ENCODE measurements at regions not wholly inside any gene's neighbourhood (a gene's known extent, or its start where the extent isn't known, plus 50 kb on each side); places are given as distances from the start of the nearest gene placed in this dataset.

DNA sequence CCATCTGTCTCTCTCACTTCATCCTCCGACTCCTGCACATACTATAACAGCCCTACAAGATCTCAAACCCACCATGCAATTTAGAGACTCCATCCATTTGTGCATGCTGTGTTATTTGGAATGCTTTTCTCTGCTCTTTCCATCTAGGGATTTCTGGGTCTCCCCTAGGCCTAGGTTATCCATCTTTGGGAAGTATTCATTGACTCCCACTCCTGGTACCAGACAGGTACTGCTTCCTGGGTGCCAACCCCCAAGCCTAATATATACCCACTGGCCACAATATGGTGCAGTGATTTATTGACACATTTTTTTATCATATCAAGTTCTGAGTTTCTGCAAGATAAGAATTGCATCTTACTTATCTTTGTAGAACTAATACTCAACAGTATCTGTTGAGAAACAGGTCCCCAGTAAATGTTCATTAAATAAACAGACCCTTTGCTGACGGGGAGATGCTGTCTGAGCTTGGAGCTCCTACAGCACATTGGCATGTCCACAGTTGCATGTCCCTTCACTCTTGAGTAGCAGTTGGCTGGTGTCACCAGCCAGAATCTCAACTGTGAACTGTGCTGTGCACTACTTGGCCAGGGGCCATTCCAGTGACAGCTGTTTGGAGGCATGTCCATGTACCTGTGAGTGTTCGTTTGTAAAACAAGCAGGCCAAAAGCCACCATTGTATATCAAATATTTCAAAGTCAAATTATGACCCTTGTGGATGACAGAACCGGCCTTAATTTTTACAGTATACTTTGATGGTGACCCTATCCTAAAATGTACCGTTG lies 223.3 kb upstream of the NFE2L3 start:
- DNase-seq (ENCODE audit: extremely low spot score) = no peak
- ChIA-PET CTCF (no interaction called here), POLR2A (no interaction called here)
- TF ChIP-seq, protein P1, sequence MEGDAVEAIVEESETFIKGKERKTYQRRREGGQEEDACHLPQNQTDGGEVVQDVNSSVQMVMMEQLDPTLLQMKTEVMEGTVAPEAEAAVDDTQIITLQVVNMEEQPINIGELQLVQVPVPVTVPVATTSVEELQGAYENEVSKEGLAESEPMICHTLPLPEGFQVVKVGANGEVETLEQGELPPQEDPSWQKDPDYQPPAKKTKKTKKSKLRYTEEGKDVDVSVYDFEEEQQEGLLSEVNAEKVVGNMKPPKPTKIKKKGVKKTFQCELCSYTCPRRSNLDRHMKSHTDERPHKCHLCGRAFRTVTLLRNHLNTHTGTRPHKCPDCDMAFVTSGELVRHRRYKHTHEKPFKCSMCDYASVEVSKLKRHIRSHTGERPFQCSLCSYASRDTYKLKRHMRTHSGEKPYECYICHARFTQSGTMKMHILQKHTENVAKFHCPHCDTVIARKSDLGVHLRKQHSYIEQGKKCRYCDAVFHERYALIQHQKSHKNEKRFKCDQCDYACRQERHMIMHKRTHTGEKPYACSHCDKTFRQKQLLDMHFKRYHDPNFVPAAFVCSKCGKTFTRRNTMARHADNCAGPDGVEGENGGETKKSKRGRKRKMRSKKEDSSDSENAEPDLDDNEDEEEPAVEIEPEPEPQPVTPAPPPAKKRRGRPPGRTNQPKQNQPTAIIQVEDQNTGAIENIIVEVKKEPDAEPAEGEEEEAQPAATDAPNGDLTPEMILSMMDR (IDR thresholded peaks at IDR 0.05; ENCODE audit: control extremely low read depth, extremely low read depth, low read depth, missing control alignments) = no peak

DNA sequence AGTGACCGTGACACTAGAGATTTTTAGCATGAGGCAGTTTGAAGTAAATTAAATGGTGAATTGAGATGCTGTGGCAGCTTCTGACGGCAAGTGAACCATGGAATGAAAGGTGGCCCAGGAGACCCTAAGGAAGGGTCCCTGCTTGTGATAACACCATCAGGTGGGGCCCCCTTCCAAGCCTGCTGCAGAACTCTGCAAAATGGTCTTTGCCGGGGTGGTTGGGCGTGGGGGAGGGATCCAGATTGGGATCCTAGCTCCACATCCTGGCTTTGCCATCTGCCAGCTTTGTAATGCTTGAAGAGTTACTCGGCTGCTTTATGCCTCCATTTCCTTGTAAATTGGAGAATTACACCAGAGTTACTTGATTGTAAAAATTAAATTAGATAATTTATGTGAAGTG lies 222.6 kb upstream of the NFE2L3 start:
- TF ChIP-seq, protein P1 (IDR thresholded peaks at IDR 0.05; ENCODE audit: control extremely low read depth, extremely low read depth, low read depth, missing control alignments) = no peak
- no peak for DNase-seq (ENCODE audit: extremely low spot score)
- CTCF ChIA-PET = interaction anchor here (1.4 kb wide), 1 partner anchor 436 kb away, joined by 3 read pairs; no protein-coding TSS in a partner anchor
- POLR2A ChIA-PET = no interaction called here

DNA sequence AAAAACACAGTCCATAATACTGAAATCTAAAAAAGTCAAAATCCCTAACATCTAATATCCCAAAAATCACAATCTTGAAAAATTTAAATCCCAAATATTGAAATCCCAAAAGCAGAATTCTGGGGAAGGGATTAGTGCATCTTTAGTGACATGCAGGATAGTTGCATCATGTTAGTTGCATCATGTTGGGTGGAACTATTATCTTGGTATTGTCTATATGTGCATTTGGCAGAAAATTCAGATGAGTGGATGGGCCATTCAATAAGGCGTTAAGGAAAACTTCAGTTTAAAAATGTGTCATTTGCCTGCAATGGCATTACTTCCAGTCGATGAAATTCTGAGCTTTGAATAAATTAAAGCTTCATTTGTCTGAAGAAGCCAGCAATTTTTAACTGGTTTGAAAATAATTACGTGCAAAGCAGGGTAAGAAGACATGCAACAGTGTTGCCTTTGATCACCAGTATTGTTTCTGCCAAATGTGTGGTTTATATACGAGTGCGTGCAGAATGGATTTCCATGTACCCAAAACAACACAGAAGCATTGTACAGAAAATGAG lies 221.4 kb upstream of the NFE2L3 start:
- POLR2A ChIA-PET = no interaction called here
- CTCF ChIA-PET = interaction anchor here (1.0 to 1.5 kb wide), 4 partner anchors 9 to 435 kb away, joined by 3 to 4 read pairs (median 4); no protein-coding TSS in a partner anchor

DNA sequence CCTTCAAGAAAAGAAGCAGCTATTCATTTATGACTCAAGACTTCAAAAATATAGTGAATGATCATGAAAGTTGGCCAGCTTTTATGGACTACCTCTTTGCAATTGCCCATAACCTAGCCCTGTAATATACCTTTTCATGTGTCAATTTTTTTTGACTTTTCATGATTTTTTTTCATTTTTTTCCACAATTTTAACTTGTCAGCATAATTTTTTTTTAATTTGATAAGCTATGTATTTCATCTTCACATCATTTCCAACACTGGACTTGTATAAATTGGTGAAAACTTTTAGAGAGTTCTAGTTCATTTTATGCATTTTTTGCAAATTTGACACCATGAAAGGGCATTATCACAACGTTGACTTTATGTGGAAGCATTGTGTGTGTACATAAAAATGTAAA lies 220.8 kb upstream of the NFE2L3 start:
- POLR2A ChIA-PET = no interaction called here
- no peak for DNase-seq (ENCODE audit: extremely low spot score)
- TF ChIP-seq, protein P1 (IDR thresholded peaks at IDR 0.05; ENCODE audit: control extremely low read depth, extremely low read depth, low read depth, missing control alignments) = no peak
- CTCF ChIA-PET = interaction anchor here (1.0 to 1.5 kb wide), 4 partner anchors 9 to 36 kb away, joined by 3 to 4 read pairs (median 4); no protein-coding TSS in a partner anchor

More for the DNA sequence above, 221.4 kb upstream of the NFE2L3 start:
- no peak for DNase-seq (ENCODE audit: extremely low spot score)
- TF ChIP-seq, protein P1 (IDR thresholded peaks at IDR 0.05; ENCODE audit: control extremely low read depth, extremely low read depth, low read depth, missing control alignments) = no peak

DNA sequence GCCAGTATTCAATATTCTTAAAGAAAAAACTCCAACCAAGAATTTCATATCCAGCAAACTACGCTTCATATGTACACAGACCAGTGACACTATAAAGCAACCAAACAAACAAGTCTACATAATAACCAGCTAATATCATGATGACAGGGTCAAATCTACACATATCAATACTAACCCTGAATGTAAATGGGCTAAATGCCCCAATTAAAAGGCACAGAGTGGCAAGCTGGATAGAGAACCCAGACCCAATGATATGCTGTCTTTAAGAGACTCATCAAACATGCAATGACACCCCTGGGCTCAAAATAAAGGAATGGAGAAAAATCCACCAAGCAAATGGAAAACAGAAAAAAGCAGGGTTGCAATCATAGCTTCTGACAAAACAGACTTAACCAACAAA lies 218.1 kb upstream of the NFE2L3 start:
- POLR2A ChIA-PET = no interaction called here
- CTCF ChIA-PET = interaction anchor here (1.9 kb wide), 1 partner anchor 49 kb away, joined by 5 read pairs; no protein-coding TSS in a partner anchor
- TF ChIP-seq, protein P1 (IDR thresholded peaks at IDR 0.05; ENCODE audit: control extremely low read depth, extremely low read depth, low read depth, missing control alignments) = no peak
- DNase-seq (ENCODE audit: extremely low spot score) = no peak

DNA sequence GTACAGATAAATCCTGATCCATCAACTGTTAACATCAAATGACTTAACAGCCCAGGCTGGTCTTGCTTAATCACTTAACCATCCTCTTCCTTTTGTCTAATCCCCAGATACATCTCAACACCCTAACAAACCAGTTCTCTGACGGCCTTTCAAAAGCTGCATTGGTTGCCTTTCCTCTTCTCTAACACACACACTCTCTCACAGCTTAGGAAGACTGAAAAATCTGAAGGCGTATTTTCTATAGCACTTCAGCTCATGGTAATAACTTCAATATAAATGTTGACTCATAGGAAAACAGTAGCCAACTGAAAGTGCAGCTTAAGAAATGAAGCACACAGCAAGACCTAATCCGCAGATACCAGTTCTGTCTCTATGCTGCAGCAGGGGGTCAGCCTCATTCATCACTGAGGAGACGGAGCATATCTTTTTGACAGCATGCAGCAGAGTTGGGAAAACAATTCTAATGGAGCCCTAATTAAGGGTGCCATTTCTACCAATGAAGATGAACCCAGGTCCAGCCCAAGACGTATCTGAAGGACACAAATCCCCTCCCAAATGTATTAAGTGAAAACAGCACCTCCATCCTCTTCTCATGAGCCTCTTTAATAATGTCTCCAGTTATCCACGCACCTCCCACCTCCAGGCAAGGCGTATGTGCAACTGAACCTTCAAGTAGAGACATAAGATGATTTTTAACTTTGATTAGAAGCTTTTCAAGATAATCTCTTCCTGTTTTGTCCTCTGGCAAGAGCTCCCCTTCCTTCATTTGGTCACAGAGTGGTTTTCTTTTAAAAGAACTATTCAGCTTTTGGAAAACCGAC lies 211.7 kb upstream of the NFE2L3 start:
- DNase-seq (ENCODE audit: extremely low spot score) = no peak
- TF ChIP-seq, protein P1 (IDR thresholded peaks at IDR 0.05; ENCODE audit: control extremely low read depth, extremely low read depth, low read depth, missing control alignments) = no peak
- CTCF ChIA-PET = interaction anchor here (0.8 to 1.4 kb wide), 6 partner anchors 9 to 48 kb away, joined by 3 to 6 read pairs (median 4); no protein-coding TSS in a partner anchor
- POLR2A ChIA-PET = no interaction called here

All from GM10248 (cell line).